ENCODE measurements at regions not wholly inside any gene's neighbourhood (a gene's known extent, or its start where the extent isn't known, plus 50 kb on each side); places are given as distances from the start of the nearest gene placed in this dataset.

GRCh38 chr11:37134637-37135036 lies 536.6 kb upstream of the RAG2 start:
- Mint-ChIP-seq H3K9me3 (ENCODE audit: unreplicated experiment) (peaks cover 10% of the 10 kb centered on the region), H3K4me3 (ENCODE audit: unreplicated experiment) (no peak overlapping the region), H3K4me1 (ENCODE audit: low read depth, unreplicated experiment) (no peaks in the 10 kb centered on the region), H3K27ac (ENCODE audit: unreplicated experiment) (no peak overlapping the region), H3K27me3 (ENCODE audit: low read depth, unreplicated experiment) (no peaks in the 10 kb centered on the region), H3K36me3 (ENCODE audit: low read depth, unreplicated experiment) (no peaks in the 10 kb centered on the region)
- Histone ChIP-seq H3K36me3 (ENCODE audit: insufficient read depth, low read length) (no peaks in the 10 kb centered on the region), H2AFZ (ENCODE audit: low read depth, low read length) (no peak overlapping the region), H3K79me2 (ENCODE audit: insufficient read depth, low read length) (no peaks in the 10 kb centered on the region), H3K4me1 (ENCODE audit: insufficient read depth, low read length) (no peaks in the 10 kb centered on the region), H3K27me3 (ENCODE audit: insufficient read depth, low read length) (no peaks in the 10 kb centered on the region), H3K9me3 (ENCODE audit: insufficient read depth, low read depth, low read length) (no peaks in the 10 kb centered on the region), H4K20me1 (ENCODE audit: insufficient read depth, low read length) (no peaks in the 10 kb centered on the region), H3K4me3 (ENCODE audit: insufficient read depth, low read depth, low read length) (no peak overlapping the region), H3K9ac (ENCODE audit: low read length) (no peak overlapping the region), H3K4me2 (ENCODE audit: low read length) (no peak overlapping the region), H3K27ac (ENCODE audit: low read depth, low read length) (no peak overlapping the region)
- DNase-seq (ENCODE audit: low read depth) (no peak), FAIRE-seq (no peak)
- TF ChIP-seq CTCF (IDR thresholded peaks at IDR 0.05; ENCODE audit: insufficient read depth, low read depth, low read length), result no peak
- TF ChIP-seq EZH2 (IDR thresholded peaks at IDR 0.05; ENCODE audit: insufficient read depth, low read length), result no peak

- no peak overlapping the region for H3K9ac ChIP-seq (ENCODE audit: low read length)
- FAIRE-seq, result no peak
- no peak overlapping the region for H3K27ac ChIP-seq (ENCODE audit: low read depth, low read length)
Observed at GRCh38 chr11:37124384-37124783, 526.3 kb upstream of the RAG2 start.

More at GRCh38 chr11:37124384-37124783, 526.3 kb upstream of the RAG2 start:
- Histone ChIP-seq H3K4me3 (ENCODE audit: insufficient read depth, low read depth, low read length) (no peak overlapping the region), H2AFZ (ENCODE audit: low read depth, low read length) (no peak overlapping the region), H3K36me3 (ENCODE audit: insufficient read depth, low read length) (no peaks in the 10 kb centered on the region), H4K20me1 (ENCODE audit: insufficient read depth, low read length) (no peaks in the 10 kb centered on the region), H3K27me3 (ENCODE audit: insufficient read depth, low read length) (no peaks in the 10 kb centered on the region), H3K79me2 (ENCODE audit: insufficient read depth, low read length) (no peaks in the 10 kb centered on the region), H3K9me3 (ENCODE audit: insufficient read depth, low read depth, low read length) (no peaks in the 10 kb centered on the region), H3K4me2 (ENCODE audit: low read length) (no peak overlapping the region), H3K4me1 (ENCODE audit: insufficient read depth, low read length) (no peaks in the 10 kb centered on the region)
- H3K27me3 Mint-ChIP-seq (ENCODE audit: low read depth, unreplicated experiment), result no peaks in the 10 kb centered on the region
- no peak for DNase-seq (ENCODE audit: low read depth)
- H3K9me3 Mint-ChIP-seq (ENCODE audit: unreplicated experiment), result peaks cover 3% of the 10 kb centered on the region
- H3K4me1 Mint-ChIP-seq (ENCODE audit: low read depth, unreplicated experiment), result no peaks in the 10 kb centered on the region
- TF ChIP-seq EZH2 (IDR thresholded peaks at IDR 0.05; ENCODE audit: insufficient read depth, low read length) (no peak), CTCF (IDR thresholded peaks at IDR 0.05; ENCODE audit: insufficient read depth, low read depth, low read length) (no peak)
- H3K36me3 Mint-ChIP-seq (ENCODE audit: low read depth, unreplicated experiment), result no peaks in the 10 kb centered on the region
- no peak overlapping the region for H3K4me3 Mint-ChIP-seq (ENCODE audit: unreplicated experiment)
- no peak overlapping the region for H3K27ac Mint-ChIP-seq (ENCODE audit: unreplicated experiment)
